GM21528 (cell line): ENCODE measurements at regions not wholly inside any gene's neighbourhood (a gene's known extent, or its start where the extent isn't known, plus 50 kb on each side); places are given as distances from the start of the nearest gene placed in this dataset.

Source experiments
- ATAC-seq: cut with Tn5 transposase; IDR thresholded peaks from one replicate; pipeline ENCODE4 v1.9.1; 2021; ENCODE audit warnings: mild to moderate bottlenecking, moderate library complexity; ENCODE audit not compliant: unreplicated experiment, low FRiP score

DNA sequence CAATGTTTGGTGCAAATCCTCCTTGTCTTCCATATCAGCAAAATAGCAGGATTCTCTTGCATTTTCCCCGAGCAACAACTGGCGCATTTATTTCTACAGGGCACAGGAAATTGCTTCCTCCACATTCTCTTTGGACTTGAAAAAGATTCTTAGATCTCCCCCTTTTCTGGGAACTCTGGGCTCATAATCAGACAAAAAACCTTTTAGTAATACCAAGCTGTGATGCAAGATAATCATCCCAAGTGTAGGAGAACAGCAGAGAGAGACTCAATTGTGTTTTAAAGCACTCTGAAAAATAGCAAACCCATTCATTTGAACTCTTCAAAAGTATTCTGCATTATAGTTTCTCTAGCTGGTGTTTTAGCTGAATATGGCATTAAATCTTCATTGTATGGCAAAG lies 419.6 kb upstream of the NPVF start:
- ATAC-seq: no peak

DNA sequence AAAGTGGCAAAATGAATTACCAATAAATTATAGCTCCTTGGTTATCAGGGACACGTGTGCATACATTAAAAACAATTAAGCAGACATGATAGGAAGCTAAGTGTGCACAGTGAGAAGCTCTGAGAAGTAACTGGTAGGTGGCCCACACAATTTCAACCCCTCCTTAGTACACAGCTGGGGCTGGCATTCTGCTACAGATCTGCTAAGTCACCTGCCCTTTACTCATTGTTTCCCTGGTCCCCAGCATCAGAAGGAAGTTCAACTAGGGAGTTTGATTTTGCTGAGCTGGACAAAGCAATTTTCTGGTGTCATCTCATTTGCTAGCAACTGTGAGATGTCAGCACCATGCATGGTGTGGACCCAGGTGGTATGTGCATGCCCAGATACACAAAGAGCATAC lies 424.1 kb upstream of the NPVF start:
- ATAC-seq: no peak

DNA sequence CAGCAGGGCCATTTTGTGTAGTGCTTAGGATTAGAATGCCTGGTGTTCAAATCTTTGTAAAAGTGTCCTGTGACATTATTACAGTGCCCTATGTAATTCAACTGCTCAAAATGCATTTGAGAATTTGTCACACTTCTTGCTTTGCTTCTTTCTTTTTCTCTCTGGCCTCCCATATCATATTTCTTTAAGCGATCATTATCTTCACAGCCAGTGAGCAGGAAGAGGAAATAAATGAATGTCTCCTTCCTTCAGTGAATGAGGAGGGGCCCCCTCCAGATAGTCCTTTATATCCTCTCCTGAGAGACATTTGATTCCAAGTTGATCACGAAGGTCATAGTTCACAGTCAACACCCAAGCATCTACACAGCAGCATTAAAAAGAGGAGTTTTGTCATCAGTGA lies 425.1 kb upstream of the NPVF start:
- no peak for ATAC-seq

DNA sequence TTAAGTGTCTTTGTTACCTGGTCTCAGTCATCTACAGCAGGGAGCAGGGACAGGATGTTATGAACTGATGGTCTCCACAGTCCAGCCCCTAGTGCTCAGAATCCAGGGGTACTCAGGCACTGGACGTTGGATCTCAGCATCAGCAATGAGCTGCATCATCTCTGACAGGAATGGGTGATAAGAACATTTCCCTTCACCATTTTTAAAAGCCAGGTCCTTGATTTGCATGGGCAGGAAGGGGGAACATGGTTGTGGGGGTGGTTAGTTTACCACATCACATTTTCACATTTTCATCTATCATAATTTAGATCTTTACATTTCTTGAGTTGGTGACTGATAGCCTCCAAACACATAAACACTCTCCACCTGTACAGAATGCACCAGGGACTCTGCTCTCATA lies 427.8 kb upstream of the NPVF start:
- no peak for ATAC-seq

DNA sequence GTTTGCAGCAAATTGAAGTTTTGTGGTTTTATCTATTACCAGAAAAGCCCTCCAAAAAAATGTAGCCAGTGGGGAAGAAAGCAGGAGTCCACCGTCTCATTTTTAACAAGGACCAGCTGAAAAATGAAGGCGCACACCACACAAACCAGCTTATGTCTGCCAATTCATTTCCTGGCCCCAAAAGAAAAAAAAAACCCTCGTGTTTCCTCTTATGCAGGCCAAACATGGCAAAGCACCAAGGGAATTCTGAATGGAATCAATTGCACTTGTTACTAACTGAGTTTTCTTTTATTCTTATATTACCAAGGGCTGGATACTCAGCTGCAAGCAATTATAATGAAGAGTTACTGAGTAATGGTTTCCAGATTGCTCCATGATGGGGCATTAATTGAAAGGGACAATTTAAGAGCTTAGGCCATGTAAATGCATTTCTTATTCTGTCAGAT lies 428.3 kb upstream of the NPVF start:
- no peak for ATAC-seq

DNA sequence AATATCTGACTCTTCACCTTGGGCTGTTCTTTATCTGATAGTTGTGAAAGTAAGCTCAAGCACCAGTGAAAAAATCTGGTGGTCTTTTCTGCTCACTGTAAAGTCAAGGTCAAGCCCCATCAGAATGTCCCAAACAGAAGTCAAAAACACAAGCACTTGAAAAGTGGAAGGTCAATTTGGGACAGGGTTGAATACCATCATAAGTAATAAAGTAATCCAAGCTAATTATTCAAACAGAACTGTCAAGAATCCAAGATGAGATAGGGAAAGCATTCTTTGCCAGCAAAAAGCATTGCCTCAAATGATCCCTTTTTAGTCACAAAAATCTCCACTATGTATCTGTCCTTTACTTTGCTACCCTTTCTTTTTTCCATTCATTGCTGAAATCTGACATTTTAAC lies 430.1 kb upstream of the NPVF start:
- ATAC-seq: no peak

DNA sequence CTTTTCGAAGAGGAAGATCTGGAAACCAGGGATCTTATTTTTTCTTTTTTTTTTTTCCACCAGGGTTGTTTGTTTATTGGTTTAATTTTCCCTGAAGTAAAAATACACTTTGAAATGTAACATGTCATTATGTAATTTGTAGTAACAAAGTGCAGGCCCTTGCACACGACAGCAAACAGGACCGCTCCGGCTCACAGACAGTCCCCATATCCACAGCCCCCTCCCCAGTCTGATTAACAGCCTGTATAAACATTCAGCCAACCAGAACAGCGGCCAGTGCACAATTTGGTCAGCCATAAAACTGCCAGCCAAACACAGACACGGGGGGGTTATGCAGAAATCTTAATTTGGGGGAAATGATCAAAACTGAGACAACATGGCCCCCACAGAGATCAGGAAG lies 431.6 kb upstream of the NPVF start:
- no peak for ATAC-seq

DNA sequence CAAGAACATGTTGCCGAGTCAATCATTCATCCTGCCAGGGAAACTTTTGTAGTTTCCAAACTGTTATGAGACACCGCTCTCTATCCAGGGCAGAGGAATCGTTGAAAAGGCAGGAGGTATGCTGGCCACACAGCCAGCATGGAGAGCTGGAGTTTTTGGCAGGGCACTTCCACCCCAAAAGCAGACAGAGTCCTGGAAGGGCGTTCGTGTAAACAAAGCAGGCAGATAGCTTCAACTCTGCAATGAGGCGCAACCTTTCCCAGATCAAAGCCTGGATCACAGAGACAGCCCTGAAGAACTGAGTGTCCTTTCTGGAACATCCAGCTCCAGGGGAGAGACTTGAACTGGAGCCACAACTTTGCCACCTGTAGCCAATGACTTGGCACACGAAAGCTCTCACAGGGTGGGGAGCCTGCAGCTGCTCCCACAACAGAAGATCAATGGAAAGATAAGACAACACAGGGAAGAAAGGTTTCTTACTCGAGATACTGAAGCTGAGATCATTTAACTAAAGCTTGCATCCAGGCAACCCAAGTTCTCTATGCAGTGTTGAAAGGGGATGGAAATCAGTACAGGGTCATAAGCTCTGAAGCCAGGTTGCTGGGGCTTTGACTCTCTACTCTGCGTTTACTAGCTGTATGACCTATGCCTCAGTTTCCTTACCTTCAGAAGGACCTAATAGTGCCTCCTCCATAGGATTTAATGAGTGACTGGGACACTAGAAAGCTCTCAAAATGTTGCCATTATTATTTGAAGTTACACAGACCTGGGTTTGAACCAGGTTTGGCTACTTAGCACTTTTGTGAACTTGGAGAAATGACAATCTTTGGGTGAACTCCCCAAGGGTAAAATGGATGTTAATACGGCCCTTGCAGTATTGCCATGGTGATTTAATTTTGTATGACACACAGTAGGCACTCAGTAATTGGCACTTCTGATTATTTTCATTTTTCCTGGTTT lies 434.8 kb upstream of the NPVF start:
- ATAC-seq: no peak

DNA sequence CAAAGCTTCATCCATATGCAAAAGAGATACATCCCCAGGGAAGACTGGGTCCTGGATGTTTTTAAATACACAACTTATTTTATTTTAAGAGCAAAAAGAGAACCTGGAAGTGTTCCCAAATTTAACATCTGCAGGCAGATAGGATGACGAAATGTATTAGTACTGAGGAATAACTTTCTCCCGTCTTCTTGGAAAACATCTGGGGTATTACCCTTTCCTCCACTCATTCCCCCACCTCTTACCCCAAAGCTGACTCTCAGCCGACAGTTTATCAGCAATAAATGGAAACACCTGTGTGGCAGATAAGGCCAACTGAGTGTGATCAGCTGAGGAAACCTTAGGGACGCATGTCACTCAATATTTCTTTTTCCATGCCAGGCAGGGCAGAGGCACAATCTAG lies 435.6 kb upstream of the NPVF start:
- ATAC-seq: no peak

DNA sequence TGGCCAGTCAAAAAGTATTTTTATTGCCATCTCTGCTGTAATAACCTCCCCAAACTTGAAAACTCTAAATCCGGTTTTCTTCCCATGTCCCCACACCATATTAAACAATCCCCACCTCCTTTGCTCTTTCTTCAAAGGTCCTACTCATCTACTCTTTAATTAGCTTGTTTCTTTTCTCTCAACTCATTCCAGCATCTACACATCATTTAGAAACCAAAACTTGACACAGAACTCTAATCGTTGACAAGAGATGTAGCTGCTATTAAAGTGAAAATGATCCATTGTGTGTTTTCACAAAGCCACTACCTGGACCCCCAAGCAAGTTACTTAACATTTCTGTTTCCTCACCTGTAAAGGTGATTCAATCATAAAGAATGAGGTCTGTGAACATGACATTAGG lies 436.3 kb upstream of the NPVF start:
- no peak for ATAC-seq

DNA sequence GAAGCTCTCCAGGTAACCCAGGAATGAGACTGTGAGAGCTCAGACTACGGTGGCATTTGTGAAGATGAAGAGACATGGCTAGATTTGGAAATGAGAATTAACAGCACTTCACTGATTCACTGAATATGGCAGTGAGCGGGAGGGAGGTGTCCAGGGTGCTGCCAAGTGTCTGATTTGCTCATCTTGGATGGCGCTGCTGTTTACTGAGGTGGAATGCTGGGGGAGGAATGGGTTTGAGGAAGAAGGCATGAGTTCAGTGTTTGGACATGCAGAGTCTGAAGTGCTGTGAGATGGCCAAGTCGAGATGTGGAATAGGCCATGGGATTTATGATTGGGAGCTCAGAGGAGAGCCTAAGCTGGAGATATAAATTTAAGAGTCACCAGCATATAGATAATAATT lies 437.1 kb upstream of the NPVF start:
- ATAC-seq: no peak

DNA sequence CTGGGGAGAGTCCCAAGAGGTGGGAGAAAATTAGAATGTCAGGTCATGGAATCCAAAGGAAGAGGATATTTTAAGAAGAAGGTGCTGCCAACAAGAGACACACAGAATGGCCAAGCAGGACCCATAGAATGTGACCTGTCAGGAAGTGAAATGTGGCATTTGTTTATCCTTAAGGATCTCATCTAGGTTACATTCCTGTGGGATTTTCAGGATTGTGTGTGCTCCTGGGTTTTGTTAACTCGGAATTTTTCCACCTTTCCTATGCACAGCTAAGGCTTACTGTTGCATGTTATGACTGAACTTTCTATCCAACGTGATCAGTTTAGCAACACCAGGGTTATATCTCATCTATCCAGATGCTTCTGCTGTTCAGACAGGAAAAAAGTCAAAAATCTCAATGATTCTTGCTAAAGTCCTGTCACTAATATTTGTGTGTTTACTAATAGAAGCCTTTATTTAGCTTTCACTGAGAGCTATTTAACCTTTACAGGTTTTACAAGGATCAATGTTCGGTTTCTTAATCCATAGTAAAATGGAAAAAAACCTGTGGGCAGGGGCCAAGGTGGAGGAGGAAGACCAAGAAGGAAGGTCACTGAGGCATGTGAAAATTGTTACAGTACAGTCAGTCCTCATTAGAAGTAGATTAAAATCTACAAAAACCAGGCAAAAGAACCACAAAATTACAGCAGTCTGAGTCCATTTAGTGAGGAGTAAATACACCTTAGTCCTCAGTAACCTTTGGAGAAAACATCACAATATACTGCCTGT lies 437.8 kb upstream of the NPVF start:
- no peak for ATAC-seq

DNA sequence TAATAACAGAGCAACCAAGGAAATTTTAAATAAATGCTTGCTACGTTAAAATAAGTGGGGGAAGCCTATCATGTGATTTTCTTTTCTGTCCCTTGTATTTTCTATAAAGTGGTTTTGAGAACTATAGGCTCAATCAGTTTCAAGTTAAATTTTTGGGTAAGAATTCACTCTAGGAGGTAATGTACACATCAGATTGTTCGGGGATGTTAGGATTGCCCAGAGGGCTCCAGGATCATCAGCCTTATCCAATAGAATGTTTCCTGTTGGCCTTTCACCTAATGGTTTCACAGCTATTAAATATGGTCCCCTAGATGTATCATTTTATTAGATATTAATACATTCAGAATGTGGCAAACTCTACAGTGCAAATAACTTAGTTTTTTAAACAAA lies 438.4 kb upstream of the NPVF start:
- ATAC-seq: no peak

DNA sequence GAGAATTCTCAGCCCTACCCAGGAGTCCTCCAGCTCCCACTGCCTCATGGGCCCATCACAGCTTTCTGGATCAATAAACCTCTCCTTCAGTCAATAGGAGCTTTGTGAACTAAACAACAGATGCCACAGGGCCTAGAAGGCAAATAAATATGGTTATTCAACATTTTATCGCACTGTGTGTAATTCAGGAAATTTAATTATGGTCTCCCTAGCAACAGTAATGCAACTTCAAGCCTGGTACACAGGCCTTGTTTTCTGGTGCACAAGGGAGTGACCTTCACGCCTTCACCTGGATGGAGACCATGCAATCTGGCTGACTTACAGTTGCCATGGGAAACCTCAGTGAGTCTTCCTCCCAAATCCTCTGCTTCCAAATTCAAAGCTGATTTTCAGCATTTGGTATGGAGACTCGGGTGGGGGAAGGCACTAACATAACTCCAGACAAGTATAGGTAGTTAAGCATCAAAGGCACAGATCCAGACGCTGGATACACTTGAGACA lies 441.0 kb upstream of the NPVF start:
- no peak for ATAC-seq

DNA sequence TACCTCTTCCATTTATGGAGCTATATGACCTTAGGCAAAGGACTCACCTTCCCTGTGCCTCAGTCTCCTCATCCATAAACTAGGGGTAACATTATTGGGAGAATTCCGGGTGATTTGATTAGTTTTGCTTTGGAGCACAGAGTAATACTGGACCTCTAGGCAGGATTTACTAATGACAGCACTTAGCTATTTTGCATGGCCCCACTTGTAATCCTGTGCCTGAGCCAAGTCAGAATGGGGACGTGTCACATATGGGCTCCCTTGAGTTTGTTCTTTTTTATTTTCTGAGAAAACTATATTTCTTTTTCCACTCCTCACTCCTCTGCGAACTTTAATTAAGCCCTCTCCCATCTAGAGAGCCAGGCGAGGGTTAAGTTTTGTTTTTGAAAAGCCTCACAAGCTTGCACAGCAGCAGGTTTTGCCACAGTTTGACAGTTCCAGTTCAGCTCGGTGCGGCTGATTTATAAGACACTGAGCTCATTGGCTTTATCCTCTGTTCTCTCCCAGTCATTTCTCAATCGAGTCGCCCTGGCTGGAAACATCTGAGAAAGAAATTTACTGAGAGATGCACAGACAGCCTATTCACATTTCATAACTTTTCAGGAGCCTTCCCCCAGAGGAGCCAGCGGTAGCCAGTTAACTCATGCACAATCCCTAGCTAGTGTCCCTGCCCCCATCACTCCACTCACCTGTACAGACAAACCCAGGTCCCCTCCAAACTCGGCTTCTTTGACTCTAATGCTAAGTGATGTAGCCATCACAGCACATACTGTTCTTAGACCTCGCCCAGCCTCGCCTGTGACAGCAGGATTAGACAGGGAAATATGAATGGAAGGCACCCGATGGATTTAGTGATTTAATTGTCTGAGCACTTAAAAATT lies 441.9 kb upstream of the NPVF start:
- ATAC-seq: no peak

DNA sequence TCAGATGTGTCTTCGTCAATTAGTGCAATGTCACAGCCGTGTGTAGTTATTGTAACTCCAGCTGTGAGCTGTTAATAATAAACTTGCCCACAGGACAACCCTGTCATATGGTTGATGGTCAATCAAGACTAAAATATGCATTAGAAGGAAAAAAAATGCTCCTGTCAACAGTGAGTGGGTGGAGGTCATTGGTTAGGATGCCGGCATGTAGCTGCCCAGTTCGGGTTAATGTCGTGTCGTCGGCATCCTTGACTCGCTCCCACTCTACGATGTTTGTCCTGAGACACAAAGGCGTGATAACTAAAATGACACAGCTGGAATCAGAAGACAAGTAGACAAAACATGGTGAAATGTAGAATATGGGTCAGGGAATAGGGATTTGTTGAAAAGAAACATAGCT lies 442.8 kb upstream of the NPVF start:
- no peak for ATAC-seq

DNA sequence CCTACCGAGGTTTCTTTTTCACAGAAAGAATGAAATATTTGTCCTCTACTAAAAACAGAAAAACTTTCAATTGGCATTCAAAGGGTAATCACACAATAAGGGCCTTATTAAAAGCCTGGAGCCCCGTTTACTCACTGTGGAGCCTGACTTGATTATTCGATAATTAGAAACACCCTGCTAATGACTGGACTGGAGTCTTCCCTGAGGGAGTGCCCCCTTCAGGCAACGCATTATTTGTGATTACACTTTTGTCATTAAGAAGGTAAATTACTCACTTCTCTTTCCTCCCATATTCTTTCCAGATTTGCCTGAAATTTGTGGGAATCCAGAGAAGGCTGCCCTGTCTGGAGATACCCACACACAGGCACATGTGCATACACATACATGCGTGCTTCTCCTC lies 444.2 kb upstream of the NPVF start:
- no peak for ATAC-seq

DNA sequence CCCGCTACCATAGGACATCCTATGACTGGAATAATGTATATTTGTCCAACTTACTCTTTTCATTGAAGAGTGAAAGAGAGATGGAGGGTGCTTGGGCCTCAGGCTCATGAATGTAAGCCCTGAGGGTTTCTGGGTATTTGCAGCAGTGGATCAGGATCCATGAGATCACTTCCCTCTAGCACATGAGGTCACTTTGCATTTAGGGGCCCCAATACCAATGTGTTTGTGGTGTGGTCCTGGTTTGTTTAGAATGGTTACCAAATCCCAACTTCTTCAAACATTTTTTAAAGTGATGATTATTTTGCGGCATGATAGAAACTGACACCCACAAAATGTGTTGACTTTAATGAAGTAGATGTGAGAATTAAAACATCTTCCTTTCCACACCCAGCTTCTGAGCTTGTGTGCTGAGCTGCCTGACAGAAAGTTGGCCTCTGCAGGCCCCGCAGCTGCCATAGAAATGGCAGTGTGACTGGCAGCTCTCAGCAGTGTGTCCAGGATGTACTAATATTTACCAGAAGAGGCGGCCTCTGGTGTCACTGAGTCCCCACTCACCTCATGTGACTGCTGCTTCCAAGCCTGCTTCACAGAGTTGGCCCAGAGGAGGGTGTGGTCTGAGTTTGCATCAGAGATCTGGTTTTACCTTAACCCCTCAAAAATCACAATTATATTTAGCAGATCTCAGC lies 447.6 kb upstream of the NPVF start:
- ATAC-seq: no peak

DNA sequence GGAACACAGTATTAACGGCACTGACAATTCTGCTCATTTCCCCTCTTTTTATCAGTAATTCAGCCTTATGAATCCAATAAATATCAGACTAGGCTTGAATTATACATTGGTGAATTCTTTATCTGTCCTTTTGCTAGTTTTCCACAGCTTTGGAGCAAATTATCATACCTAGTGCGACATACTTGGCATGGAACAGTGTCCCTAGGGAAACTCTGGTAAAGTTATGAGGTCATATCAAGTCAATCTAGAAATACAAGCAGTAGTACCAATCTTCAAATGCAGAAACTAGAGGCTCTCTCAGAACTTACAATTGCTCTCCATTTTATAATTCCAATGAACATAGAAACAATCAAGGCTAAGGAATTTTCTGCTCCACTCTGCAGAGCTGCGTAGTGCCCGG lies 449.3 kb upstream of the NPVF start:
- no peak for ATAC-seq

DNA sequence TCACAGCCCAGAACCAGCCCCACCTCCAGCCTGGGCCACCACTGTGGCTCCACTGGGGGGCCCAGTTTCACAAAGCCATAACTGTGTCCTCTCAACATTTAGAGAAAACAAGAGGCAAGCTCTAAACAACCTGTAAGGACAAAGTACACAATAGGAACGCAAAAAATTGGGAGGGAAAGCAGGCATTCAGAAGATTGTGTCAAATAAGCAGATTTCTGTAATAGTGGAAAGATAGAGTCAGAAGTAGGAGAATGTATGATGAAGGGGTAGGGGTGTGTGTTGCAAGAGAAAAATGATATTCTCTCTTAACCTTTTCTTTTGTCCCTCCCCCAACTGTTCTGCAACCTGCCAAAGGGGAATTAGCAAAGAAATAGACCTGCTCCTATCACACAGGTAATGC lies 449.9 kb upstream of the NPVF start:
- ATAC-seq: no peak
